NB4 (cell line): ENCODE measurements at regions not wholly inside any gene's neighbourhood (a gene's known extent, or its start where the extent isn't known, plus 50 kb on each side); places are given as distances from the start of the nearest gene placed in this dataset.

ENCODE experiments used
- MYC ChIP-seq: IDR thresholded peaks from 2 replicates; pipeline ENCODE4 v1.6.1; 2011; ENCODE audit warnings: low read depth, low read length
- POLR2A ChIP-seq: IDR thresholded peaks from 2 replicates; pipeline ENCODE4 v1.6.1; 2011; ENCODE audit warnings: mild to moderate bottlenecking; ENCODE audit not compliant: insufficient read length; ENCODE audit errors: extremely low read depth
- TF ChIP-seq, protein P1 (sequence below): IDR thresholded peaks from one replicate; pipeline ENCODE4 v1.5.1; 2012; ENCODE audit warnings: low read depth, low read length
- TF ChIP-seq, protein P2 (sequence below): IDR thresholded peaks from 2 replicates; pipeline ENCODE4 v1.6.1; 2011; ENCODE audit warnings: low read depth, low read length

DNA sequence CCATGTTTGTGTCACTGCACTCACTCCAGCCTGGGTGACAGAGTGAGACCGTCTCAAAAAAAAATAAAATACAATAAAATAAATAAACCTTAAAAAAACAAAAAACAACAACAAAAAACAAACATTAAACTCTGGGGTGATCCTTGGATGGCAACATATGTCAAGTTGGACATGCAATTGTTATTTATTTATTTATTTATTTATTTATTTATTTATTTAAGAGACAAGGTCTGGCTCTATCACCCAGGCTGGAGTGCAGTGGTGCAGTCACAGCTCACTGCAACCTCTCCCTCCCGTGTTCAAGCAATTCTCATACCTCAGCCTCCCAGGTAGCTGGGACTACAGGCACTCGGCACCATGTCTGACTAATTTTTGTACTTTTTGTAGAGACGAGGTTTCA is 275.5 kb downstream of the VPS13C start:
- TF ChIP-seq, protein P1, sequence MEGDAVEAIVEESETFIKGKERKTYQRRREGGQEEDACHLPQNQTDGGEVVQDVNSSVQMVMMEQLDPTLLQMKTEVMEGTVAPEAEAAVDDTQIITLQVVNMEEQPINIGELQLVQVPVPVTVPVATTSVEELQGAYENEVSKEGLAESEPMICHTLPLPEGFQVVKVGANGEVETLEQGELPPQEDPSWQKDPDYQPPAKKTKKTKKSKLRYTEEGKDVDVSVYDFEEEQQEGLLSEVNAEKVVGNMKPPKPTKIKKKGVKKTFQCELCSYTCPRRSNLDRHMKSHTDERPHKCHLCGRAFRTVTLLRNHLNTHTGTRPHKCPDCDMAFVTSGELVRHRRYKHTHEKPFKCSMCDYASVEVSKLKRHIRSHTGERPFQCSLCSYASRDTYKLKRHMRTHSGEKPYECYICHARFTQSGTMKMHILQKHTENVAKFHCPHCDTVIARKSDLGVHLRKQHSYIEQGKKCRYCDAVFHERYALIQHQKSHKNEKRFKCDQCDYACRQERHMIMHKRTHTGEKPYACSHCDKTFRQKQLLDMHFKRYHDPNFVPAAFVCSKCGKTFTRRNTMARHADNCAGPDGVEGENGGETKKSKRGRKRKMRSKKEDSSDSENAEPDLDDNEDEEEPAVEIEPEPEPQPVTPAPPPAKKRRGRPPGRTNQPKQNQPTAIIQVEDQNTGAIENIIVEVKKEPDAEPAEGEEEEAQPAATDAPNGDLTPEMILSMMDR = no peak
- TF ChIP-seq POLR2A (no peak), MYC (no peak)
- TF ChIP-seq, protein P2, sequence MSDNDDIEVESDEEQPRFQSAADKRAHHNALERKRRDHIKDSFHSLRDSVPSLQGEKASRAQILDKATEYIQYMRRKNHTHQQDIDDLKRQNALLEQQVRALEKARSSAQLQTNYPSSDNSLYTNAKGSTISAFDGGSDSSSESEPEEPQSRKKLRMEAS = no peak
